IMR-90 (cell line): ENCODE measurements at regions not wholly inside any gene's neighbourhood (a gene's known extent, or its start where the extent isn't known, plus 50 kb on each side); places are given as distances from the start of the nearest gene placed in this dataset.

Source experiments
- ATAC-seq: fragments of 200-7000 bp; cut with Tn5 transposase; 2 replicates; pipeline ENCODE4 v1.9.1; 2020; ENCODE audit warnings: low read depth, mild to moderate bottlenecking, moderate library complexity
- BruUV-seq: library from RNA; stranded (reverse); fragments of 400-500 nt; replicated peaks from 2 replicates; lab custom pipeline; 2021; lab: Mats Ljungman, UMichigan
- CTCF ChIA-PET: fragments of 300-600 bp; formaldehyde crosslinking; extraction: SDS; loops from one replicate; lab custom pipeline; 2021; ENCODE audit warnings: antibody characterized with exemption; lab: Yijun Ruan, JAX
- POLR2A ChIA-PET: fragments of 300-600 bp; sonication (Branson Sonifier 250); formaldehyde crosslinking; loops from one replicate; lab custom pipeline; 2022; ENCODE audit warnings: antibody characterized with exemption; ENCODE audit not compliant: unreplicated experiment; lab: Charles Lee
- DNase-seq: peaks from one replicate; pipeline ENCODE4 v3.0.0; 2013
- H2AFZ ChIP-seq: replicated peaks from 2 replicates; pipeline ENCODE3; 2013; ENCODE audit warnings: low read length, mild to moderate bottlenecking; ENCODE audit not compliant: poor library complexity
- H2AK5ac ChIP-seq: 2 replicates; pipeline ENCODE4 v1.6.1; 2013; ENCODE audit warnings: low read depth, low read length, inconsistent platforms
- H2AK9ac ChIP-seq: replicated peaks from 2 replicates; pipeline ENCODE3; 2013; ENCODE audit warnings: mild to moderate bottlenecking, low read depth, low read length, moderate library complexity; ENCODE audit not compliant: poor library complexity
- H2BK120ac ChIP-seq: 2 replicates; pipeline ENCODE4 v1.6.1; 2013; ENCODE audit warnings: low read depth, low read length, inconsistent platforms
- H2BK15ac ChIP-seq: 3 replicates; pipeline ENCODE4 v1.6.1; 2013; ENCODE audit warnings: low read depth, low read length, inconsistent platforms
- H2BK20ac ChIP-seq: 2 replicates; pipeline ENCODE4 v1.6.1; 2013; ENCODE audit warnings: low read depth, mild to moderate bottlenecking, inconsistent platforms, low read length, moderate library complexity
- H2BK5ac ChIP-seq: 2 replicates; pipeline ENCODE4 v1.6.1; 2013; ENCODE audit warnings: mild to moderate bottlenecking, low read depth, low read length, inconsistent platforms; ENCODE audit not compliant: poor library complexity, severe bottlenecking
- H3K14ac ChIP-seq: replicated peaks from 2 replicates; pipeline ENCODE4 v1.6.1; 2013; ENCODE audit warnings: low read depth, low read length, inconsistent platforms
- H3K18ac ChIP-seq: 2 replicates; pipeline ENCODE4 v1.6.1; 2013; ENCODE audit warnings: low read depth, low read length, control low read depth
- H3K23ac ChIP-seq: 2 replicates; pipeline ENCODE4 v1.6.1; 2013; ENCODE audit warnings: low read depth, low read length, inconsistent platforms
- H3K27ac ChIP-seq: 2 replicates; pipeline ENCODE4 v1.5.1; 2013; ENCODE audit warnings: mild to moderate bottlenecking, control low read depth, low read length; ENCODE audit not compliant: insufficient read depth
- H3K27me3 ChIP-seq: 2 replicates; pipeline ENCODE4 v1.6.1; 2013; ENCODE audit warnings: low read length; ENCODE audit not compliant: control insufficient read depth, insufficient read depth
- H3K36me3 ChIP-seq: 2 replicates; pipeline ENCODE4 v1.6.1; 2013; ENCODE audit warnings: low read length, mixed read lengths; ENCODE audit not compliant: control insufficient read depth, insufficient read depth
- H3K4ac ChIP-seq: 2 replicates; pipeline ENCODE4 v1.6.1; 2013; ENCODE audit warnings: low read depth, low read length, inconsistent platforms
- H3K4me1 ChIP-seq: 2 replicates; pipeline ENCODE4 v1.6.1; 2013; ENCODE audit warnings: low read length, mixed read lengths; ENCODE audit not compliant: control insufficient read depth, insufficient read depth
- H3K4me2 ChIP-seq: 2 replicates; pipeline ENCODE4 v1.6.1; 2013; ENCODE audit warnings: low read depth, mild to moderate bottlenecking, control low read depth, low read length, moderate library complexity
- H3K4me3 ChIP-seq: 2 replicates; pipeline ENCODE4 v1.5.1; 2013; ENCODE audit warnings: low read depth, mild to moderate bottlenecking, control low read depth, low read length, moderate library complexity; ENCODE audit not compliant: insufficient read depth
- H3K56ac ChIP-seq: 2 replicates; pipeline ENCODE4 v1.6.1; 2013; ENCODE audit warnings: low read length, inconsistent platforms; ENCODE audit not compliant: insufficient read depth; ENCODE audit errors: extremely low read depth
- H3K79me1 ChIP-seq, 2 experiments: 2 replicates each; pipeline ENCODE4 v1.6.1; 2013; ENCODE audit warnings: low read length in 2 of 2, inconsistent platforms in 1 of 2, low read depth in 1 of 2
- H3K9ac ChIP-seq: 2 replicates; pipeline ENCODE4 v1.6.1; 2013; ENCODE audit warnings: low read depth, low read length, control low read depth
- H3K9me1 ChIP-seq: 2 replicates; pipeline ENCODE4 v1.6.1; 2013; ENCODE audit warnings: low read length, inconsistent platforms; ENCODE audit not compliant: insufficient read depth
- H3K9me3 ChIP-seq: 2 replicates; pipeline ENCODE4 v1.6.1; 2013; ENCODE audit warnings: low read length; ENCODE audit not compliant: control insufficient read depth, insufficient read depth
- H4K20me1 ChIP-seq: 2 replicates; pipeline ENCODE4 v1.6.1; 2013; ENCODE audit warnings: low read length, inconsistent platforms; ENCODE audit not compliant: insufficient read depth
- H4K5ac ChIP-seq: 2 replicates; pipeline ENCODE4 v1.6.1; 2013; ENCODE audit warnings: mild to moderate bottlenecking, low read depth, low read length, control low read depth
- H4K8ac ChIP-seq, 2 experiments: 2 replicates each; pipeline ENCODE4 v1.6.1; 2013; ENCODE audit warnings: low read depth in 2 of 2, low read length in 2 of 2, control low read depth in 1 of 2, inconsistent platforms in 1 of 2
- H4K91ac ChIP-seq: 2 replicates; pipeline ENCODE4 v1.6.1; 2013; ENCODE audit warnings: low read depth, low read length, inconsistent platforms; ENCODE audit not compliant: insufficient read depth
- BHLHE40 ChIP-seq: fragments of 150-350 bp; IDR thresholded peaks from 2 replicates; pipeline ENCODE4 v1.6.1; 2016; ENCODE audit warnings: mild to moderate bottlenecking, low read depth, low read length
- CEBPB ChIP-seq: IDR thresholded peaks from 2 replicates; pipeline ENCODE4 v1.6.1; 2012; ENCODE audit warnings: low read depth, low read length, improper control_type of control experiment
- CHD1 ChIP-seq: IDR thresholded peaks from 2 replicates; pipeline ENCODE4 v1.6.1; 2012; ENCODE audit warnings: low read depth, low read length, improper control_type of control experiment
- FOS ChIP-seq: fragments of 150-350 bp; IDR thresholded peaks from 2 replicates; pipeline ENCODE4 v1.6.1; 2016; ENCODE audit warnings: low read depth, low read length
- MAFK ChIP-seq: IDR thresholded peaks from 2 replicates; pipeline ENCODE4 v1.6.1; 2012; ENCODE audit warnings: low read depth, low read length, improper control_type of control experiment
- MAZ ChIP-seq: IDR thresholded peaks from 2 replicates; pipeline ENCODE4 v1.6.1; 2012; ENCODE audit warnings: low read depth, mild to moderate bottlenecking, low read length, improper control_type of control experiment, moderate library complexity, borderline replicate concordance
- MXI1 ChIP-seq: IDR thresholded peaks from 2 replicates; pipeline ENCODE4 v1.6.1; 2012; ENCODE audit warnings: low read depth, mild to moderate bottlenecking, low read length, moderate library complexity, borderline replicate concordance
- NFE2L2 ChIP-seq: fragments of 150-350 bp; IDR thresholded peaks from 2 replicates; pipeline ENCODE4 v1.6.1; 2016; ENCODE audit warnings: low read depth, mild to moderate bottlenecking, low read length
- RAD21 ChIP-seq: IDR thresholded peaks from 2 replicates; pipeline ENCODE4 v1.6.1; 2012; ENCODE audit warnings: low read length, improper control_type of control experiment
- RCOR1 ChIP-seq: IDR thresholded peaks from 2 replicates; pipeline ENCODE4 v1.6.1; 2012; ENCODE audit warnings: mild to moderate bottlenecking, low read length, improper control_type of control experiment; ENCODE audit not compliant: insufficient replicate concordance
- RFX5 ChIP-seq: IDR thresholded peaks from 2 replicates; pipeline ENCODE4 v1.8.0; 2012; ENCODE audit warnings: low read depth, mild to moderate bottlenecking, low read length, moderate library complexity
- SMC3 ChIP-seq: fragments of 150-350 bp; IDR thresholded peaks from 2 replicates; pipeline ENCODE4 v1.6.1; 2016; ENCODE audit warnings: low read depth, mild to moderate bottlenecking, antibody characterized with exemption, low read length, moderate library complexity
- WGBS, 2 experiments: methylation state at CpG; one replicate each; pipeline versions ENCODE4 v1.1.5 to v1.1.7; 2013; ENCODE audit warnings: missing lambda C conversion rate in 2 of 2; ENCODE audit not compliant: insufficient read length in 1 of 2; ENCODE audit errors: extremely low coverage in 2 of 2; 5-methylcytosine and 5-hydroxymethylcytosine counted together
- dilution Hi-C: fragments of 300-500 bp; cut with HindIII; formaldehyde crosslinking; loops from one replicate; pipeline ENCODE4 v1.14.3; 2018; ENCODE audit warnings: low sequenced_read_pairs; ENCODE audit not compliant: unreplicated experiment
- in situ Hi-C: fragments of 300-500 bp; cut with MboI; formaldehyde crosslinking; loops from 3 replicates; pipeline ENCODE4 v1.14.3; 2019; ENCODE audit warnings: low sequenced_read_pairs, inconsistent platforms, mixed read lengths
- intact Hi-C: fragments of 100-400 bp; cut with micrococcal nuclease; formaldehyde crosslinking; loops from 2 replicates; pipeline ENCODE4 v1.10.0; 2022
- TF ChIP-seq, protein P1 (sequence below): fragments of 150-350 bp; IDR thresholded peaks from 2 replicates; pipeline ENCODE4 v1.6.1; 2017; ENCODE audit warnings: mild to moderate bottlenecking, antibody characterized with exemption, low read length, low read depth
- TF ChIP-seq, protein P2 (sequence below): conservative IDR thresholded peaks from 2 replicates; pipeline ENCODE4 v1.5.1; 2012; ENCODE audit warnings: mild to moderate bottlenecking, low read depth, low read length, improper control_type of control experiment
- TF ChIP-seq, protein P3 (sequence below): fragments of 150-350 bp; IDR thresholded peaks from 2 replicates; pipeline ENCODE4 v1.6.1; 2016; ENCODE audit warnings: low read depth, mild to moderate bottlenecking, low read length, moderate library complexity, borderline replicate concordance

DNA sequence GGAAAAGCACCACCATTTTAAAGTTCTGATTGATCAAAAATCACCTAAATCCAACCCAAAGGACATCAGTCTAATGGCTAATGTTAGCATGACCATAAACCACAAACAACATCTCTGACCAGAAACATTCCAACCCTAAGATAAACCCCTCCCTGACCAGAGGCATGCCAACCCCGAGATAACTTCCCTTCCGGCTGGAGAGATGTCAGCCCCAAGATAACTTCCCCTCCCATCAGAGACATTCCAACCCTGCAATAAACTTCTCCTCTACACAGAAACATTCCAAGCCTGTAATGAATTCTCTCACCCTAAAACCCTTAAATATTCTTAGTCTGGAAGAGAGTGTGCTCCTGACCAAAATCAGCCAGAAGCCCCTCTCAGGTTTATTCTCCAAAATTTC, 364.3 kb downstream of the KCNN2 start:
- ChIA-PET POLR2A (no interaction called here), CTCF (no interaction called here)
- DNase-seq (no peak), ATAC-seq (no peak)
- Histone ChIP-seq H3K9ac (no peak overlapping the region), H4K91ac (no peak overlapping the region), H2AK9ac (no peak overlapping the region), H3K4ac (no peak overlapping the region), H3K4me3 (no peak overlapping the region), H4K20me1 (no peaks in the 10 kb centered on the region), H3K4me1 (no peaks in the 10 kb centered on the region), H3K14ac (no peak overlapping the region), H2BK15ac (no peak overlapping the region), H3K9me1 (no peaks in the 10 kb centered on the region), H3K79me1 (no peaks in the 10 kb centered on the region), H4K5ac (no peak overlapping the region), H3K23ac (no peak overlapping the region), H4K8ac (no peak overlapping the region), H3K56ac (no peak overlapping the region), H3K27ac (no peak overlapping the region), H3K18ac (no peak overlapping the region), H2BK5ac (no peak overlapping the region), H3K9me3 (peaks cover 7% of the 10 kb centered on the region), H2BK120ac (no peak overlapping the region), H3K36me3 (no peaks in the 10 kb centered on the region), H2AFZ (no peak overlapping the region), H3K27me3 (no peaks in the 10 kb centered on the region), H2AK5ac (no peak overlapping the region), H2BK20ac (no peak overlapping the region), H3K4me2 (no peak overlapping the region)
- no TSS peak for BruUV-seq
- intact Hi-C loops (no loop called here), in situ Hi-C loops (no loop called here), dilution Hi-C loops (no loop called here)
- no CpG with 5 or more reads among the region's 2 CpGs for WGBS, 2 experiments
- TF ChIP-seq CHD1 (no peak), RFX5 (no peak), SMC3 (no peak), CEBPB (no peak), NFE2L2 (no peak), FOS (no peak), MAZ (no peak), BHLHE40 (no peak), MAFK (no peak), RAD21 (no peak), MXI1 (no peak), RCOR1 (no peak)
- TF ChIP-seq, protein P1, sequence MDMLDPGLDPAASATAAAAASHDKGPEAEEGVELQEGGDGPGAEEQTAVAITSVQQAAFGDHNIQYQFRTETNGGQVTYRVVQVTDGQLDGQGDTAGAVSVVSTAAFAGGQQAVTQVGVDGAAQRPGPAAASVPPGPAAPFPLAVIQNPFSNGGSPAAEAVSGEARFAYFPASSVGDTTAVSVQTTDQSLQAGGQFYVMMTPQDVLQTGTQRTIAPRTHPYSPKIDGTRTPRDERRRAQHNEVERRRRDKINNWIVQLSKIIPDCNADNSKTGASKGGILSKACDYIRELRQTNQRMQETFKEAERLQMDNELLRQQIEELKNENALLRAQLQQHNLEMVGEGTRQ: no peak
- TF ChIP-seq, protein P2, sequence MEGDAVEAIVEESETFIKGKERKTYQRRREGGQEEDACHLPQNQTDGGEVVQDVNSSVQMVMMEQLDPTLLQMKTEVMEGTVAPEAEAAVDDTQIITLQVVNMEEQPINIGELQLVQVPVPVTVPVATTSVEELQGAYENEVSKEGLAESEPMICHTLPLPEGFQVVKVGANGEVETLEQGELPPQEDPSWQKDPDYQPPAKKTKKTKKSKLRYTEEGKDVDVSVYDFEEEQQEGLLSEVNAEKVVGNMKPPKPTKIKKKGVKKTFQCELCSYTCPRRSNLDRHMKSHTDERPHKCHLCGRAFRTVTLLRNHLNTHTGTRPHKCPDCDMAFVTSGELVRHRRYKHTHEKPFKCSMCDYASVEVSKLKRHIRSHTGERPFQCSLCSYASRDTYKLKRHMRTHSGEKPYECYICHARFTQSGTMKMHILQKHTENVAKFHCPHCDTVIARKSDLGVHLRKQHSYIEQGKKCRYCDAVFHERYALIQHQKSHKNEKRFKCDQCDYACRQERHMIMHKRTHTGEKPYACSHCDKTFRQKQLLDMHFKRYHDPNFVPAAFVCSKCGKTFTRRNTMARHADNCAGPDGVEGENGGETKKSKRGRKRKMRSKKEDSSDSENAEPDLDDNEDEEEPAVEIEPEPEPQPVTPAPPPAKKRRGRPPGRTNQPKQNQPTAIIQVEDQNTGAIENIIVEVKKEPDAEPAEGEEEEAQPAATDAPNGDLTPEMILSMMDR: no peak
- TF ChIP-seq, protein P3, sequence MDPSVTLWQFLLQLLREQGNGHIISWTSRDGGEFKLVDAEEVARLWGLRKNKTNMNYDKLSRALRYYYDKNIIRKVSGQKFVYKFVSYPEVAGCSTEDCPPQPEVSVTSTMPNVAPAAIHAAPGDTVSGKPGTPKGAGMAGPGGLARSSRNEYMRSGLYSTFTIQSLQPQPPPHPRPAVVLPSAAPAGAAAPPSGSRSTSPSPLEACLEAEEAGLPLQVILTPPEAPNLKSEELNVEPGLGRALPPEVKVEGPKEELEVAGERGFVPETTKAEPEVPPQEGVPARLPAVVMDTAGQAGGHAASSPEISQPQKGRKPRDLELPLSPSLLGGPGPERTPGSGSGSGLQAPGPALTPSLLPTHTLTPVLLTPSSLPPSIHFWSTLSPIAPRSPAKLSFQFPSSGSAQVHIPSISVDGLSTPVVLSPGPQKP: no peak
